Suppressor macrophage (primary cell): ENCODE measurements at regions not wholly inside any gene's neighbourhood (a gene's known extent, or its start where the extent isn't known, plus 50 kb on each side); places are given as distances from the start of the nearest gene placed in this dataset.

Experiments
- DNase-seq, 4 experiments: peaks; one replicate each; pipeline ENCODE4 v3.0.0-alpha.2; 2020 to 2022

GRCh38 chrY:4035801-4036511 lies 457.1 kb downstream of the TGIF2LY start:
- peak; percentile 45 to 75 (median 62) for DNase-seq
